ENCODE measurements at regions not wholly inside any gene's neighbourhood (a gene's known extent, or its start where the extent isn't known, plus 50 kb on each side); places are given as distances from the start of the nearest gene placed in this dataset.

DNA sequence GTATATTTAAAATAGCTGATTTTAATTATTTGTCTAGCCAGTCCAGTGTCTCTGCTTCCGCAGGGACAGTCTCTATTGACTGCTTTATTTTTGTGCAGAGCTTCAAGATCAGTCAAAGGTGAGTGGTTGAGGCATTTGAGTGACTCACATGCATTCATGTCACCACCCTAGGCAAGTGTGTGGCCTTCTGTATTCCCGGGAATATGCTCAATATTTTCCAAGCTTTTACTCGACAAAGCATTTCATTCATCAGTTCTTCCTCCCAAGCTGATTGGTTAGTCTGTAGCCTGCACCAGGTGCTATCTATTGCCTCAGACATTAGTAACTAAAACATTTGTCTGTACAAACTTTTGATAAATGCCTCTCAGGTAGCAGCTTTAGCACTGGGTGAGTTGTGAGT is 471.5 kb upstream of the NRG3 start:
- no peaks in the 10 kb centered on the region for H3K9me3 ChIP-seq (ENCODE audit: control insufficient read depth, insufficient read depth, low read length)
- H3K27me3 ChIP-seq (ENCODE audit: control insufficient read depth, insufficient read depth, low read length): no peaks in the 10 kb centered on the region
- DNase-seq (ENCODE audit: low read depth, low spot score): no peak
- ChIA-PET POLR2A (no interaction called here), CTCF (no interaction called here)
- no peak overlapping the region for H3K4me3 ChIP-seq (ENCODE audit: low read depth, low read length)
- H3K27ac ChIP-seq (ENCODE audit: low read depth, low read length): no peak overlapping the region
- TF ChIP-seq, protein P1, sequence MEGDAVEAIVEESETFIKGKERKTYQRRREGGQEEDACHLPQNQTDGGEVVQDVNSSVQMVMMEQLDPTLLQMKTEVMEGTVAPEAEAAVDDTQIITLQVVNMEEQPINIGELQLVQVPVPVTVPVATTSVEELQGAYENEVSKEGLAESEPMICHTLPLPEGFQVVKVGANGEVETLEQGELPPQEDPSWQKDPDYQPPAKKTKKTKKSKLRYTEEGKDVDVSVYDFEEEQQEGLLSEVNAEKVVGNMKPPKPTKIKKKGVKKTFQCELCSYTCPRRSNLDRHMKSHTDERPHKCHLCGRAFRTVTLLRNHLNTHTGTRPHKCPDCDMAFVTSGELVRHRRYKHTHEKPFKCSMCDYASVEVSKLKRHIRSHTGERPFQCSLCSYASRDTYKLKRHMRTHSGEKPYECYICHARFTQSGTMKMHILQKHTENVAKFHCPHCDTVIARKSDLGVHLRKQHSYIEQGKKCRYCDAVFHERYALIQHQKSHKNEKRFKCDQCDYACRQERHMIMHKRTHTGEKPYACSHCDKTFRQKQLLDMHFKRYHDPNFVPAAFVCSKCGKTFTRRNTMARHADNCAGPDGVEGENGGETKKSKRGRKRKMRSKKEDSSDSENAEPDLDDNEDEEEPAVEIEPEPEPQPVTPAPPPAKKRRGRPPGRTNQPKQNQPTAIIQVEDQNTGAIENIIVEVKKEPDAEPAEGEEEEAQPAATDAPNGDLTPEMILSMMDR (IDR thresholded peaks at IDR 0.05; ENCODE audit: low read depth, low read length): no peak

DNA sequence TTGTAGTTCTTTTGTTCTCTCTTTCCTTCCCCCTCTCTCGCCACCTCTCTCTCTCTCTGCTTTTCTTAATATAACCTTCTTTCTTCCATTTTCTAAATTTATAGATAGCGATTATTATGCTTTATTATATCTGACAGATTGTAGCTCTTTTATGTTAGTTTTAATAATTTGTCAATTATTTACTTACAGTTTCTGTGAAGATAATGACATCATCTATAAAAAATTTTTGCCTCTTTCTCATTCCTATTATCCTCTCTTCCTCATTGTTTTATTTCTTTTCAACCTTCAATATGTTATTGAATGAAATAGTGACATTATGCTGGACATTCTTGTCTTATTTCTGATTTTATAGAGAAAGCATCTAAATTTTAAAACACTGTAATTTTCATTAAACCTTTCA is 469.6 kb upstream of the NRG3 start:
- Histone ChIP-seq H3K27me3 (ENCODE audit: control insufficient read depth, insufficient read depth, low read length) (no peaks in the 10 kb centered on the region), H3K4me3 (ENCODE audit: low read depth, low read length) (no peak overlapping the region), H3K9me3 (ENCODE audit: control insufficient read depth, insufficient read depth, low read length) (no peaks in the 10 kb centered on the region), H3K27ac (ENCODE audit: low read depth, low read length) (no peak overlapping the region)
- TF ChIP-seq, protein P1 (IDR thresholded peaks at IDR 0.05; ENCODE audit: low read depth, low read length): no peak
- ChIA-PET CTCF (no interaction called here), POLR2A (no interaction called here)
- no peak for DNase-seq (ENCODE audit: low read depth, low spot score)

DNA sequence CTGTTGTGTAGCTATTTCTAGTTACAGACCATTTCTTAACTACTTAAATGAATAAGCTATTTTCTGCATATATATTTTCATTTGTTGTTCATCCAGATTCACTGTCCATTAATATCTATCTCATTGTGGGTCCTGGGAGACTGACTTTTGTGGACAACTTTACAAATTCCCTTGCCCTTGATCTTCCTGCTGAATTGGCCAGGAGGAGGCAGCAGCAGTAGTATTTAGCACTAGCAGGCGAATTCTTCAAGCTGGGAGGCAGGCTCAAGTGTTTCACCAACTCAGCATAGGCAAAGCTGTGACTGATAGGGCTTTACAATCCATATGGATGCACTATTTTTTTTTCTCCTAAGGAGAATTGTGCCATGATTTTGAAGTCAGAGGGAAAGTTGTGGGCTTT is 461.0 kb upstream of the NRG3 start:
- ChIA-PET POLR2A (no interaction called here), CTCF (no interaction called here)
- DNase-seq (ENCODE audit: low read depth, low spot score): no peak
- Histone ChIP-seq H3K4me3 (ENCODE audit: low read depth, low read length) (no peak overlapping the region), H3K27ac (ENCODE audit: low read depth, low read length) (no peak overlapping the region), H3K9me3 (ENCODE audit: control insufficient read depth, insufficient read depth, low read length) (0 out of 2 replicates have a peak, but pooled peaks cover 2% of the 10 kb centered on the region), H3K27me3 (ENCODE audit: control insufficient read depth, insufficient read depth, low read length) (no peaks in the 10 kb centered on the region)
- TF ChIP-seq, protein P1 (IDR thresholded peaks at IDR 0.05; ENCODE audit: low read depth, low read length): no peak

DNA sequence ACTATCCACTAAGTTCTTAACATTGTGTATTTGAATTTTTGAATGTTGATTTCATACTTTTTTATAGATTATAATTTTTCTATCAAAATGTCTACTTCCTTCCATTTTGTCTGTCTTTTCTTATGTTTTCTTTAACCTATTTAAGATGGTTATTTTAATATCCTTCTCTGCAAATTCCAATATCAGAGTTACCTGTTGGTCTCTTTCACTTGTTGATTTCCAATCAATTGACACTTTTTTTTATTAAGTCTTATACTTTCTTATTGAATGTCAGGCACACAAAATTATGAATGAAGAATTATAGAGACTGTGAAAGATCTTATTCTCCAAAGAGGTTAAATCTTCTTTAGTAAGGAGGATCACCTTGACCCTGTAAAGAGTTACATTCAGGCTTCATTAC is 448.3 kb upstream of the NRG3 start:
- POLR2A ChIA-PET: no interaction called here

DNA sequence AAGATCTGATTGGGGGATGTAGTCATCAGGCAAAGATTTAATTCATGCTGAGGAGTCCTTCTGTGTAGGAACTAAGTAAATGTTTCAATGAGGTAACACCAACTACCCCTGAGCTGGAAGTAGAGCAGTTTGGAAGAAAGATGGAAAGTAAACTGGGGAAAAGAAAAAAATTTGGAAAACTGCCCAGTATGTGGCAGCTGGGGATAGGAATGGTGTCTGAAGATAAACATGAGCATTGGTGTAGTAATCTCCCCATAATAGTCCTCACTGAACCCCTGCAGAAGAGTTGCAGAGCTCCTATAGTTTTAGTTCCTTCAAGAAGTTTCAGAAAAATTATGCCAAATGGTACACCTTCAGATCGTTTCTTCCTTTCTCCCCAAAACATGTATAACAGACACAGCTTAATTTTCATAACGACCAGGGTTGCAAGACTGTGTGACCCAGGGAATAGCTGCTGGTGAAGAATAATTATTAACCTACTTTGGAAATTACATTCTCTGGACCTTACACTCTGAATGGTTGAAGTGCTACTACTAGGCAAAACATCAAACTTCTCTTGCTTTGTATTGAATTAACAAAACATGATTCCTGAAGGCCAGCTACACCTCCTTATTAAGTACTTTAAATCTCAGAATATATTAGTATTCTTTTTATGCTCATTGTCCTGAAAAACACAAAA is 446.4 kb upstream of the NRG3 start:
- no peaks in the 10 kb centered on the region for H3K27me3 ChIP-seq (ENCODE audit: control insufficient read depth, insufficient read depth, low read length)
- H3K4me3 ChIP-seq (ENCODE audit: low read depth, low read length): no peak overlapping the region
- no peak for DNase-seq (ENCODE audit: low read depth, low spot score)
- TF ChIP-seq, protein P1 (IDR thresholded peaks at IDR 0.05; ENCODE audit: low read depth, low read length): no peak
- ChIA-PET POLR2A (no interaction called here), CTCF (no interaction called here)
- H3K9me3 ChIP-seq (ENCODE audit: control insufficient read depth, insufficient read depth, low read length): peaks cover 4% of the 10 kb centered on the region; the same call in 1 of the 2 replicates
- H3K27ac ChIP-seq (ENCODE audit: low read depth, low read length): no peak overlapping the region

More for the DNA sequence above, 448.3 kb upstream of the NRG3 start:
- TF ChIP-seq, protein P1 (IDR thresholded peaks at IDR 0.05; ENCODE audit: low read depth, low read length): no peak
- Histone ChIP-seq H3K4me3 (ENCODE audit: low read depth, low read length) (no peak overlapping the region), H3K27ac (ENCODE audit: low read depth, low read length) (no peak overlapping the region), H3K9me3 (ENCODE audit: control insufficient read depth, insufficient read depth, low read length) (peaks cover 4% of the 10 kb centered on the region; the same call in 1 of the 2 replicates), H3K27me3 (ENCODE audit: control insufficient read depth, insufficient read depth, low read length) (no peaks in the 10 kb centered on the region)
- CTCF ChIA-PET: no interaction called here
- no peak for DNase-seq (ENCODE audit: low read depth, low spot score)
